SU-DHL-6 (cell line): ENCODE measurements at regions not wholly inside any gene's neighbourhood (a gene's known extent, or its start where the extent isn't known, plus 50 kb on each side); places are given as distances from the start of the nearest gene placed in this dataset.

Experiments
- CTCF ChIP-seq: fragments of 200-600 bp; sonication (generic); IDR thresholded peaks from one replicate; pipeline ENCODE4 v1.5.1; 2017; ENCODE audit warnings: antibody characterized with exemption, mild to moderate bottlenecking, low read length, moderate library complexity; ENCODE audit not compliant: insufficient read depth, poor library complexity, severe bottlenecking
- EZH2phosphoT487 ChIP-seq: fragments of 200-600 bp; sonication (generic), shearing (Covaris generic); conservative IDR thresholded peaks from 2 replicates; pipeline ENCODE4 v1.6.1; 2018; ENCODE audit warnings: mild to moderate bottlenecking, antibody characterized with exemption, low read length, moderate library complexity, mixed read lengths

GRCh38 chr12:46503637-46504175 is 131.1 kb upstream of the SLC38A2 start:
- no peak for TF ChIP-seq CTCF
- TF ChIP-seq EZH2phosphoT487, result no peak
